ENCODE measurements at regions not wholly inside any gene's neighbourhood (a gene's known extent, or its start where the extent isn't known, plus 50 kb on each side); places are given as distances from the start of the nearest gene placed in this dataset.
"Not testable (repeated sequence)": the region's sequence is repeated elsewhere in the genome, so short reads cannot be mapped to it uniquely, and the experiment has no call there.

GRCh38 chr2:53507070-53507469 is 260.5 kb upstream of the CHAC2 start:
- in situ Hi-C loops (cut with HindIII; ENCODE audit: low pct_ligation_motif_present, low pct_unique_long_range_greater_than_20kb, low sequenced_read_pairs); DNase-seq: not testable (repeated sequence)

GRCh38 chr2:53505826-53506225 is 261.8 kb upstream of the CHAC2 start:
- in situ Hi-C loops (cut with HindIII; ENCODE audit: low pct_ligation_motif_present, low pct_unique_long_range_greater_than_20kb, low sequenced_read_pairs), result no loop called here
- no peak for DNase-seq

DNA sequence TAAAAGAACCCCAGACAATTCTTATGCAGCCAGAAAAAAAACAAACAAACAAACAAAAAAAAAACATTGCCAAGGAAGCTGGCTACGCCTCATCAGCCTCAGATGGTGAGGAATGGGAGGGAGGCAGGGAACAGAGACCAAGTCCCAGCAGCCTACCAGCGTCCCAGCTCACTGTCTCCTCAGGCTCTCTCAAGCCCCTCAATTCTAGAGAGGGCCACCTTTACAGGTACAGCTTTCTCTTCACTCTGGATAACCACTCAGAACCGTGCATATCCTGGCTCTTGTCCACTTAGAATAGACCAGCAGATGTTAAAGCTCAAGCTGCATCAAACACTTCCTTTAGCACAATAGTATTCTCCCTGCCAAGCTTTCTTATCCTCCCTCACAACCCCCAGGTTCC is 263.1 kb upstream of the CHAC2 start:
- no peak for DNase-seq
- in situ Hi-C loops (cut with HindIII; ENCODE audit: low pct_ligation_motif_present, low pct_unique_long_range_greater_than_20kb, low sequenced_read_pairs), result no loop called here

GRCh38 chr2:53500181-53500580 is 267.4 kb upstream of the CHAC2 start:
- in situ Hi-C loops (cut with HindIII; ENCODE audit: low pct_ligation_motif_present, low pct_unique_long_range_greater_than_20kb, low sequenced_read_pairs), result no loop called here

GRCh38 chr2:53498210-53498609 is 269.4 kb upstream of the CHAC2 start:
- in situ Hi-C loops (cut with HindIII; ENCODE audit: low pct_ligation_motif_present, low pct_unique_long_range_greater_than_20kb, low sequenced_read_pairs), result no loop called here
- DNase-seq, result no peak

More at GRCh38 chr2:53500181-53500580, 267.4 kb upstream of the CHAC2 start:
- DNase-seq, result no peak

GRCh38 chr2:53497020-53497419 is 270.6 kb upstream of the CHAC2 start:
- in situ Hi-C loops (cut with HindIII; ENCODE audit: low pct_ligation_motif_present, low pct_unique_long_range_greater_than_20kb, low sequenced_read_pairs), result no loop called here
- DNase-seq, result no peak

- in situ Hi-C loops (cut with HindIII; ENCODE audit: low pct_ligation_motif_present, low pct_unique_long_range_greater_than_20kb, low sequenced_read_pairs), result no loop called here
- no peak for DNase-seq
Observed at GRCh38 chr2:53493210-53493609, 274.4 kb upstream of the CHAC2 start.

DNA sequence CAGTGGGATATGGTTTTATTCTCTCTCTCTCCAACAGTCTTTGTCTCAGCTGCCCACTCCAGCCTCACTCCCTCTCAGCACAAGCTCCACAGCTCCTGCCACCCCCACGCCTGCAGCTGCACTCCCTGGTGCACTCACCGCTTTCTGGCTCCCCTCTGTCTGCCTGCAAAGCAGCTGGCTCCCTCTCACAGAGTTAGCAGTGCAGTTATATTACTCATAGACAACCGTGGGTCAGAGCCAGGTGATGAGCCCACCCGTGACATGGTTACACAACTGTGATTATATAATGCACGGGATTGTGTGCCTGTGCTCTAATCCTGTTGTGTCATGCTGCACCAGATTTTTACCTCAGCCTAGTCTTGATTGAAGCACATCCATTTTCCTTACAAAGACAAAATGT is 276.9 kb upstream of the CHAC2 start:
- in situ Hi-C loops (cut with HindIII; ENCODE audit: low pct_ligation_motif_present, low pct_unique_long_range_greater_than_20kb, low sequenced_read_pairs), result no loop called here
- no peak for DNase-seq

GRCh38 chr2:53486185-53486899 is 281.3 kb upstream of the CHAC2 start:
- DNase-seq; in situ Hi-C loops (cut with HindIII; ENCODE audit: low pct_ligation_motif_present, low pct_unique_long_range_greater_than_20kb, low sequenced_read_pairs): not testable (repeated sequence)

GRCh38 chr2:53485021-53485728 is 282.4 kb upstream of the CHAC2 start:
- no peak for DNase-seq
- in situ Hi-C loops (cut with HindIII; ENCODE audit: low pct_ligation_motif_present, low pct_unique_long_range_greater_than_20kb, low sequenced_read_pairs), result no loop called here

DNA sequence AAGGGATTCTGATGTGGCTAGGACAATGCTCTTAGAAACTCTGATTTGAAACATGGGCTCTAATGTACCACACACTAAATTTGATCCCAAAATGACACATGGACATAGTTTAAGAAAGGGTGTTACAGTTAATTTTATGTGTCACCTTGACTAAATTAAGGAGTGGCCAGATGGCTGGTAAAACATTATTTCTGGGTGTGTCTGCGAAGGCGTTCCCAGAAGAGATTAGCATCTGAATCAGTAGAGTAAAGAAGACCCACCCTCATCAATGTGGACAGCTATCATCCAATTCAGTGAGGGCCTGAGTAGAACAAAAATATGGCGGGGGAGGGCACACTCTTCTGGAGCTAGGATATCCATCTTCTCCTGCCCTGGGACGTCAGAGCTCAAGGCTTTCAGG is 283.1 kb upstream of the CHAC2 start:
- in situ Hi-C loops (cut with HindIII; ENCODE audit: low pct_ligation_motif_present, low pct_unique_long_range_greater_than_20kb, low sequenced_read_pairs), result no loop called here
- DNase-seq, result no peak

GRCh38 chr2:53477517-53477916 is 290.1 kb upstream of the CHAC2 start:
- DNase-seq, result no peak
- in situ Hi-C loops (cut with HindIII; ENCODE audit: low pct_ligation_motif_present, low pct_unique_long_range_greater_than_20kb, low sequenced_read_pairs), result no loop called here

- in situ Hi-C loops (cut with HindIII; ENCODE audit: low pct_ligation_motif_present, low pct_unique_long_range_greater_than_20kb, low sequenced_read_pairs), result no loop called here
- DNase-seq, result no peak
Observed at GRCh38 chr2:53476834-53477233, 290.8 kb upstream of the CHAC2 start.

- in situ Hi-C loops (cut with HindIII; ENCODE audit: low pct_ligation_motif_present, low pct_unique_long_range_greater_than_20kb, low sequenced_read_pairs), result no loop called here
- DNase-seq, result no peak
Observed at GRCh38 chr2:53475766-53476165, 291.8 kb upstream of the CHAC2 start.

DNA sequence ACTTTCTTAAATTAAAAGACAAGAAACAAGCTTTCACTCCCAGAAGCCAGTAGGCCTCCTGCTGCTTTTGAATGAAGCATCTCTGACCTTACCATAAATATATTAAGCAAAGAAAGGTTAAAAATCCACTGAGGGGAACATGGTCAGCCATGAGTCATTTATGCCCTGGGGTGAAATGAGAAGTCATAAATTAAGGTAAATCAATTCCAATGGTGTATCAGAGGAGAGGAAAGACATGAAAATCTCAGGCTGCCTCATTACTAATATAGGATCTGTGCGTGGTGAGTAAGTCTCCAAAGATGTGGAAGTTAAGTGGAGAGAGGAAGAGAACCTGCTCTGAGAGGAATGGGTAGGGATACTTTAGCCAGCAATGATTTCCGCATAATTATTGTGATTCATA is 292.3 kb upstream of the CHAC2 start:
- in situ Hi-C loops (cut with HindIII; ENCODE audit: low pct_ligation_motif_present, low pct_unique_long_range_greater_than_20kb, low sequenced_read_pairs), result no loop called here
- DNase-seq, result no peak

- in situ Hi-C loops (cut with HindIII; ENCODE audit: low pct_ligation_motif_present, low pct_unique_long_range_greater_than_20kb, low sequenced_read_pairs), result no loop called here
- no peak for DNase-seq
Observed at GRCh38 chr2:53474914-53475313, 292.7 kb upstream of the CHAC2 start.

- in situ Hi-C loops (cut with HindIII; ENCODE audit: low pct_ligation_motif_present, low pct_unique_long_range_greater_than_20kb, low sequenced_read_pairs), result no loop called here
- DNase-seq, result no peak
Observed at GRCh38 chr2:53473775-53474311, 293.8 kb upstream of the CHAC2 start.

DNA sequence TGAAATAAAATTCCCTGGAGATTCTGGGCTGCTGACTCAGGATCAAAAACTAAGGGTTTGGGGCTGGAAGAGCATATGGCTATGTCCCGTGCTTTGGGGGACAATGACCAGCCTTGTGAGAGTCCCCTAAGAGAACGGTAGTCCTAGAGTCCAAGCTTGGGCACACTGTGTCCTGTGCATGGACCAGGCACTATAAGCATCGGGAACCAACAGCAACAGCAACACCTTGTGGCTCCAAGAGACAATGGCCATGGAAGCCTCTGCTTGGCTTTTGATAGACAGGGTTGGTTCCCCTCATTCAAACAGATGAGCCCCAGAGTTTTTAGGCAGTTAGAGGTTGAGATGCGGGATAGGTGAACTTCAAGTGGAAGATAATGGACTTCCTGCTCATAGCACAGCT is 294.4 kb upstream of the CHAC2 start:
- DNase-seq, result peak; percentile 5
- in situ Hi-C loops (cut with HindIII; ENCODE audit: low pct_ligation_motif_present, low pct_unique_long_range_greater_than_20kb, low sequenced_read_pairs), result no loop called here

DNA sequence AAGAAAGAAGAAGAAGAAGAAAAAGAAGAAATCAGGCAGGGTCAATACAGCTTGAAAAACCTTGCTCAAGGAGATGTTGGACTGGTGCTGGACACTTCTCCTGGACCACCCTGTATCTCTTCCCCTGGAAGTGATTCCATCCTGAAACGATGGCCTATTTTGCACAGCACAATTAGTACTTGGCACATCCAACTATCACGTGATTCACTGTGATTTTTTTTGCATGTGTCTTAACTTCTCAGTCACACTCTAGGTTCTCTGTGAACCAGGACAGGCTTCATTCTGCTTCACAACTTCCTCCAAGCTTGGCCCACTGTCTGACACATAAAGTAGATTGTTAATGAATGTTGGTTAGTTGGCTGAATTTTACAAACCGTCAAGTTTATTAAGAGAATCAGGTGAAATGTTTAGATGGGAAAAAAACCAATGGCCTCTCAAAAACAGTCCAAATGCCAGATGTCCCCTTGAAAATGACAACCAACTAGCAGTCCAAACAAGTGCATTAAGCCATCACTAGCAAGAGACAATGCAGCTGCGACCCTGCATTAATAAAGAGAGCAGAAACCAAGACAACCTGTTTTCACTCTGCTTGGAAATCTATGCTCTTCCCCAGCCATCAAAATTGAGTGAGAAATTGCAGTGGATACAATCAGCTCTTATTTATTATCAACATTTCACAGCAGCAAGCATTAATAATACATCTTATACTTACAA is 300.0 kb upstream of the CHAC2 start:
- no peak for DNase-seq
- in situ Hi-C loops (cut with HindIII; ENCODE audit: low pct_ligation_motif_present, low pct_unique_long_range_greater_than_20kb, low sequenced_read_pairs), result no loop called here
